ENCODE measurements at regions not wholly inside any gene's neighbourhood (a gene's known extent, or its start where the extent isn't known, plus 50 kb on each side); places are given as distances from the start of the nearest gene placed in this dataset.
A peak's percentile ranks its signal among the peaks of the same experiment; 100 is the strongest.

DNA sequence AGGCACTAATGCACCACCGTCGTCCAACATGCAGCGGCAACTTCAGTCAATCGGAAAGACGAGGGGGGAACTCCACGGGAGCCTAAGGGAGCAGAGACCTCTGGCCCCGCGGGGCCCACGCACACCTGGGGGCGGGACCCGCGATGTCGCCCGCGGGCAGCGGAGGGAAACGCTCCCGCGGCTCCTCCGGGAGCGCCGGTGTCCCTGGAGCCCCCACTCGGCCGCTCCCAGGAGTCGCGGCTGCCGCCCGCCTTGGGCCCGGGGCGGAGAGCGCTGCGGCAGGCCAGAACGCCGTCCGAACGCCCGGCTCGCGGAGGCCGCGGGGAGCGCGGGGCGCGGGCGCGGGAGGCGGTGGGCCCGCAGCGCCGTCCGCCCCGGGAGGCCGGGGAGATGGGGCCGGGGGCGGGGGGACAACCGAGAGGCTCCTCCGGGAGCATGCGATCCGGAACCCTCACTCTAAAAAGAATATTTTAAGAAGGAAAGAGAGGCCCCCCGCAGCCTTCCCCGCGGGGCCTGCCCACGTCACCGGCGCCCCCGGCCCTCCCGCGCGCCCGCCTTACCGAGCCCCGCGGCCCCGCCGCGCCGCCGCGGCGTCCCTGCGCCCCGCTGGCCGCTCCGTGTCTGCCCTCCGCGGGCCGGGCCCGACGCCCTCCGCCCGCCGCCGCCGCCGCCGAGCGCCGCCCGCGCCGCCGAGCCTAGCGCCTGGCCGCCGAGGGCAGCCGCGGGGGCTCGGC lies 86.6 kb upstream of the ARHGAP32 start:
- no peak for DNase-seq (ENCODE audit: low read depth)
- H3K4me3 ChIP-seq (ENCODE audit: low read depth, low read length), result peak overlapping the region; percentile 51
- 0 out of 2 replicates have a peak, but pooled peaks have one; percentile 19 for TF ChIP-seq CTCF (IDR thresholded peaks at IDR 0.05; ENCODE audit: control insufficient read depth, extremely low read depth, insufficient read depth)

DNA sequence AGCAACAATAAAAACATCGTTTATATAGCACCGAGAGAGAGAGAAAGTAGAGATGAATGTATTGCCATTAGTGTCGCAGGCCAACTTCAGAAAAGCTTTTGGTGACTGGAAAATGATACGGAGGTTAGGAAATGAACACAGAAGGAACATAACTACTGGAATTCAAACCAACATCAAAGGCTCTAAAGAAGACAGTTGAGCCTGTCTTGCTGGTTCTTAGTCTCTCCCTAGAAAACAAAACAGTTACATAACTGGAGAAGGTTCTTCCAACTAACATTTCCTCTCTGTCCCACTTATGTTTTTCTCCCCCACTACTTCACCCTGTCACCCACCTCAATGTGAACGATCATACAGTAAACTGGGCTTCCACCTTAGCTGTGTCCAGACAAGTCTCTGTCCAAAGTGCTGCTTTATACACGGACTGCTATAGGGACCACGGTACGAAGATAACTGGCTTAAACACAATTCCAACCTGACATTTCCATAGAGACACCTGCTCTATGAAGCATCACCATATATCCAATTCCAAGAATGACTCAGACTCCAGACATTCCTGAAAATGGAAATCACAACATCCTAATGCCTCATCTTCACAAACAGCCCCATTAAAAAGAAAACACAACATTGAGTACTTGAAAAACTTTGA lies 85.2 kb upstream of the ARHGAP32 start:
- no peak for TF ChIP-seq CTCF (IDR thresholded peaks at IDR 0.05; ENCODE audit: control insufficient read depth, extremely low read depth, insufficient read depth)
- DNase-seq (ENCODE audit: low read depth), result no peak
- no peak overlapping the region for H3K4me3 ChIP-seq (ENCODE audit: low read depth, low read length)

GRCh38 chr11:129275828-129276227 lies 83.7 kb upstream of the ARHGAP32 start:
- TF ChIP-seq CTCF (IDR thresholded peaks at IDR 0.05; ENCODE audit: control insufficient read depth, extremely low read depth, insufficient read depth), result no peak

DNA sequence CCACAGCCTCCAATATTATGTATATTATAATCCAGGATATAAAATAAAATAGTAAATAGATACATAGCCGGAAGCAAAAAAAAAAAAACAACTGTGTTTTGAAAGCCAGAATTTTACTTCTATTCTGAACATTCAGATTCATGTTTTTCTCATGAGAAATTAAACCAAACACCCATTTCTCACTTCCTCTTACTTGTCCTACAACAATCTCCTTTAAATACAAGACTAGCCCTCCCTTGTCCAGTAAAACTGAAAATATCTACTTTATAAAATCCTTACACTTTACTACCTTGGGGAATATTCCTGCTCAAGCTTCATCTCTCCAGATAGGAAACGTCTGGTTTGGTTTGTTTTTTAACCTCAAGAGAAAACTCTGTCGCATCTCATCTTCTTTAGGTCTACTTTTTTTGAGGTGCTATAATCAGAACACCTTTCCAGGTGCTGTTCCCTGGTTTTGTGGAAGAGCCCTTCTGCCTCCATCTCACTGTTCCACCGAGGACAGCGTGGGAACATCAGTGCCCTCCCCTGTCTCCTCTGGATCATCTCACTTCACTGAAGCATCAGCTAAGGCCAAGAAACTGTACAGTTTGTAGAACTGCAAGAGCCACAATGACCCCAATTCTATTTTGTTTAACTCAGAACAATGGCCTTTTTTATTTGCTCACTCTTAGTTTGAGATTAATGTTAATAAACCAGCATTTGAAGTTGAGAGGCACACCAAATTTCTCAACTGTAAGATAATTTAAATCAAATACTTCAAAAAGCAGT lies 82.0 kb upstream of the ARHGAP32 start:
- no peak for DNase-seq (ENCODE audit: low read depth)
- no peak overlapping the region for H3K4me3 ChIP-seq (ENCODE audit: low read depth, low read length)
- TF ChIP-seq CTCF (IDR thresholded peaks at IDR 0.05; ENCODE audit: control insufficient read depth, extremely low read depth, insufficient read depth), result no peak

More at GRCh38 chr11:129275828-129276227, 83.7 kb upstream of the ARHGAP32 start:
- no peak for DNase-seq (ENCODE audit: low read depth)
- no peak overlapping the region for H3K4me3 ChIP-seq (ENCODE audit: low read depth, low read length)

GRCh38 chr11:129273322-129273721 lies 81.2 kb upstream of the ARHGAP32 start:
- DNase-seq (ENCODE audit: low read depth), result no peak
- H3K4me3 ChIP-seq (ENCODE audit: low read depth, low read length), result no peak overlapping the region
- no peak for TF ChIP-seq CTCF (IDR thresholded peaks at IDR 0.05; ENCODE audit: control insufficient read depth, extremely low read depth, insufficient read depth)

DNA sequence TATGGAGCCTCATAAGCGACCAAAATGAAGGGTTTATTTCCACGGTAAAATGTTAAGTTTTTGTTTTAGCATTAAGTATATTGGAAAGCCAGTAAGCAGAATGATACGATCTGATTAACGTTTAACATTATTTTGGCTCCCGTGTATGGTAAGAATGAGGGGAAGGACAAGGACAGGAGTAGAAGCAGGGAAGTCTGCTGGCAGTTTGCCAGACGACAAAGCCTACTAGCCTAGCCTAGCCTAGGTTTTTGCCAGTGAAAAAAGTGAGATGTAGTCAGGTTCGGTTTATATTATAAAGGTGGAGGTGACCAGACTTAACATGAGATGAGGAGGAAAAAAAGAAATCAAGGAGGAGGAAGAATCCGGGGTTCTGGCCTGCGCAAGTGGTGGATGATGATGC lies 78.9 kb upstream of the ARHGAP32 start:
- no peak for DNase-seq (ENCODE audit: low read depth)
- no peak for TF ChIP-seq CTCF (IDR thresholded peaks at IDR 0.05; ENCODE audit: control insufficient read depth, extremely low read depth, insufficient read depth)
- no peak overlapping the region for H3K4me3 ChIP-seq (ENCODE audit: low read depth, low read length)

Measured in LNCaP clone FGC (cell line).